ENCODE measurements at regions not wholly inside any gene's neighbourhood (a gene's known extent, or its start where the extent isn't known, plus 50 kb on each side); places are given as distances from the start of the nearest gene placed in this dataset.

GRCh38 chr15:39095218-39095879, 485.5 kb upstream of the THBS1 start:
- DNase-seq, result no peak

DNA sequence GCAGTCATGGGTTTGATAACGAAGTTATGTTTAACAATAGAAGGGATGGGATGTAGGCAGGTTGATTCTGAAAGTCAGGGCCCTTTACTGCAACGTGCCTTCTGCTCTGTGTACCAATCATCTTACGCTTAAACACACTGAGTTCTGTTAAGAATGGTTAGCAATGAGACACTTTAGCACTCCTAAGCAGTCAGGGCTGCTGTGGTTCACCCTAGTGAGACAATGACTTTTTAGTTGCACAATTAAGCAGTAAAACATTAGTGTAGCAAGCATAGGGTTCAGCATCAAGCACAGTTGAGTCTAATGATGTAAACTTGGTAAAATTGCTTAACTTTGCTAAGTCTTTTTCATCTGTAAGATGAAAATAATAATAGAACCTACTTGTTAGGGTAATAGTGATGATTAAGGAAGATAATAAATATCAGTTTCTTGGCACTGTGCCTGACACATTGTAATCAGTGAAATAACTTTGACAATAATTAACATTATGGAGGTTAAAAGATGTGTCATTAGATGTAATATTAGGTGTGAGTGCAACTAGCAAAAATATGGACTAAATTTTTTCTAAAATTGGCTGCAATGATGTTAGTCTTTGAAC, 484.2 kb upstream of the THBS1 start:
- no peak for DNase-seq

DNA sequence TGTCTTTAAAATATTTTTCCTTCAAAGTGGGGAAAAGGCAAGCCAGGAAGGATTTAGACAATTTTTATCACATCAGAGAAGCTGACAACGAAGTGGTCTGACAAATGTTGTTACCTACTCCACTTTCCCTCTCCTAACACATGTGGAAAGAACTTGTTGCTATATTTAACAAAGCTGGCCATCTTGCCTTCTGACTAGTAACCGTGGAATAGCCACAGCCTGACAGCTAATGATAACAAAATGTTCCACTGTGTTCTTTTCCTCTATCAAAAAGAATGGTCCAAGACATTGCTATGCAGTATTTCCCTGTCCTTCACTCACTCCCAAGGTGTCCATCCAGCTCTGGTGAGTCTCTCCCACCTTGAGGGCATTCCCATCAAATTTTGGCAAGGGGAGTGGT, 481.4 kb upstream of the THBS1 start:
- no peak for DNase-seq

- no peak for DNase-seq
These were observed 480.7 kb upstream of the THBS1 start for GRCh38 chr15:39100106-39100660.

DNA sequence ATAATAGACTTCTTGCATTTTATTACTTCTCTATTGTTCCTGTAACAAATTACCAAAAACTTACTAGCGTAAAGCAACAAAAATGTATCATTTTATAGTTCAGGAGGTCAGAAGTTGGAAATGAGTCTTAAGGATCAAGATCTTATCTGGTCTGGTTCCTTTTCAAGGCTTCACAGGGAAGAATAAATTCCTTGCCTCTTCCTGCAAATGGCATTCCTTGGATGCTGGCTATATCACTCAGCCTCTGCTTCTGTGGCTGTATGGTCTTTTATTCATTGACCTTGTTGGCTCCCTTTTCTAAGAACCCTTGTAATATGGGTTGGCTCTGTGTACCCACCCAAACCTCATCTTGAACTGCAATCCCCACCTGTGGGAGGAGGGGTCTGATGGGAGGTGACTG, 478.4 kb upstream of the THBS1 start:
- DNase-seq, result no peak

DNA sequence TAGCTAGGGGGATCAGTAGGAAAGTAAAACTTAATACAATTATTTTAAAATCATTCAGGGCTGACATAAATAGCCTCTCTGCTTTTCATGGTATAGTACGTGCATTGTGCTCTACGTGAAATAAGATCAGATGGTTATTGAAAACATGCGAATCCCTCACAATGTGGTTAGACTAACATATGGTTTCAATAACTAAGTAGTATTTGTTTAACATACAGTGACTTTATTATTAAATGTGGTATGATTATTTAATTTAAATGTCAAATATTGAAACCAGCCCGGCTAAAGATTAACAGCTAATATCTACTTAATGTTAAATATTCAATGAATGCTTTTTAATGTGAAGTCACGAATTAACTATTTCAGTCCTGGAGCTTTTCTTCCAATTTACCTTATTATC, 473.9 kb upstream of the THBS1 start:
- no peak for DNase-seq

DNA sequence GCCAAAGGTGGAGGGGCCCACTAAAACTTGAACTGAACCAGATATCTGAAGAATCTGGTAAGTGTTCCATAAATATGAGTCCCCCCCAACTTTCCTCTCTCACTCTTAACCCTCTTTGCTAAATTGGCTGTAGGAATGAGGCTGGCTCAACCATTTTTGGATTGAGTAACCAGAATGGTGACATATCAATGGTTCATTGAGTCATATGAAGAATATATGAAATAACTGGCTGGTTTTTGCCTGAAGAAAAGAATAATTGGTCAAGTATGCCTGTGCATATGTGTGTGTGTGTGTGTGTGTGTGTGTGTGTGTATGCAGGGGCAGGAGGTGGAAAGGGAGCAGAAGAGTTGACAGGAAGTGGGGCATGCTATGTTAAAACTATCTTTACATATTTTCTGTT, 472.9 kb upstream of the THBS1 start:
- no peak for DNase-seq

- DNase-seq, result no peak
These were observed 470.5 kb upstream of the THBS1 start for GRCh38 chr15:39110336-39110735.

DNA sequence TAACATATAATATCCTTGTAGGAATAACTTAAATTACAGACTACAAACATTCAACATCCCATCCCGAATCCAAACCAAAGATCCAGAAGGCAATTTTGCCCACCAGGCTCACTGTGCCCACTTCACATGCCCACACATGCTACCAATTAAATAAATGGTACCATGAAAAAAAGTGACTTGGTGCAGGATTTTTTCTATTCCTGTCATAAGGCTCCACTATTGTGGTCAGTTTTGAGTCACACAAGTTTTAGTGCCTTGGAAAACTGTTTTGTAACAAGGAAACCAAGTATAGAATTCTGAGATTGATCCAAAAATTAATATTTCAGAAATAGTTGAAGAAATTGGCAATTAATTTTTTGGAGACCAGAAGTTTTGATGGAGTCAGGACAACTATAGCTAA, 470.1 kb upstream of the THBS1 start:
- no peak for DNase-seq

GRCh38 chr15:39113741-39114140, 467.1 kb upstream of the THBS1 start:
- DNase-seq, result no peak

GRCh38 chr15:39114690-39115378, 466.0 kb upstream of the THBS1 start:
- DNase-seq, result no peak

GRCh38 chr15:39115379-39116057, 465.4 kb upstream of the THBS1 start:
- DNase-seq, result no peak

- DNase-seq, result no peak
These were observed 462.4 kb upstream of the THBS1 start for GRCh38 chr15:39118510-39118909.

GRCh38 chr15:39124155-39124552, 456.7 kb upstream of the THBS1 start:
- no peak for DNase-seq

DNA sequence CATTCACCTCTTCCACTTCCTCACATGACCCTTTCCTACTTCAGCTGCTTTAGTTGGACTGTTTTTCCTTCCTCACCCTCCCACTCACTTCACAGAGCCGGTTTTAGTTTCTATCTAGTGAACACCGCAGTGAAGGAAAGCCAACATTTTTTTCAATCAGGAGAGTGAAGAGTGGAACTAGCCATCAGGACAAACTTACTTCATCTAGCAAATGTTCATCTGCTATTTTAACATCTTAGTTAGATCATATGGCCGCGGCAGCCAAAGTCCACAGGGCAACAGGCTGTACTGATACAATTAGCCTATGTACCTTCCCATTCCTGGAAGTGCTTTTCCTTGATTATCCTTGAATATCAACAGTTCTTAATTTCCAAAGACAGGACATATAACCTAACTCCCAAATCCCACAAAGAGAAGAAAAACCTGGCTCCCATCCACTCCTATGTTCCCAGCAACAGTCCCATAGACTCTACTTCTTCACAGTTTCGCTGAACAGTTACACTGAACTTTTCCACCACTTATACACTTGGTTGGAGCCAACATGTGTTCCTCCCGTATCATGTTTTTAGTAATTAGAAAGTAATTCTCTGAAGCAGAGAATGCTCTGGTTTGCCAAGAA, 456.2 kb upstream of the THBS1 start:
- no peak for DNase-seq

DNA sequence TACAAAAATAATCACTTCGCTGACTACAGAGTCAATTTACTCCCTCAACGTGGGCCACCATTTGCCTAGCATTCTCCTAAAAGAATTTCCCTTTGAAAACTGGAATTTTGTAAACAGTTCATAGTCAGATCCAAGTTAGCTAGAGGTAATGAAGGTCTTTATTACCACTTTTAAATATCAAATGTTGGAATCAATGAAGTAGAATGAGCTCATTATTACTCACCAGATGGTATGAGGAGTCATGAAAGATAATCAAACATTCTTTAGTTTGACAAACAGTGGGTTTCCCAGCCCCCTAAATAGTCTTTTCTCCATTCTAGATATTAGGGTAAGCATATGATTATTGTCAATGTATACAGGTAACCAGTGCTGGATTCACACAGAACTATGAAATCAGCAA, 455.7 kb upstream of the THBS1 start:
- DNase-seq, result no peak

DNA sequence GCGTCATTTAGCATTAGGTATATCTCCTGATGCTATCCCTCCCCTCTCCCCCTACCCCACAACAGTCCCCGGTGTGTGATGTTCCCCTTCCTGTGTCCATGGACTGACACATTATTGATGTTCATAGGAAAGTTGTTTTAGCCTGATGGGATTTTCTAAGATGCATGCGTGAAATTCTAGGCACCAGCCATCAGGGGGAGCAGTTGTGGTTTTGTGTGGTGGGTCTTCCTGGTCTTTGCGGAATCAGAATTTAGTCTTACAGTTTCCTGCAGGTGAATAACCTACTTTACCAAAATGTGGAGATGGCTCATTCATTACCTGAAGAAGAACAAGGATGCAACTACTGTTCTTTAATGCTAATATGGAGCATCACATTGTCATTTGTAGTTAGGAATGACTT, 455.0 kb upstream of the THBS1 start:
- DNase-seq, result no peak

GRCh38 chr15:39127151-39127790, 453.6 kb upstream of the THBS1 start:
- no peak for DNase-seq

DNA sequence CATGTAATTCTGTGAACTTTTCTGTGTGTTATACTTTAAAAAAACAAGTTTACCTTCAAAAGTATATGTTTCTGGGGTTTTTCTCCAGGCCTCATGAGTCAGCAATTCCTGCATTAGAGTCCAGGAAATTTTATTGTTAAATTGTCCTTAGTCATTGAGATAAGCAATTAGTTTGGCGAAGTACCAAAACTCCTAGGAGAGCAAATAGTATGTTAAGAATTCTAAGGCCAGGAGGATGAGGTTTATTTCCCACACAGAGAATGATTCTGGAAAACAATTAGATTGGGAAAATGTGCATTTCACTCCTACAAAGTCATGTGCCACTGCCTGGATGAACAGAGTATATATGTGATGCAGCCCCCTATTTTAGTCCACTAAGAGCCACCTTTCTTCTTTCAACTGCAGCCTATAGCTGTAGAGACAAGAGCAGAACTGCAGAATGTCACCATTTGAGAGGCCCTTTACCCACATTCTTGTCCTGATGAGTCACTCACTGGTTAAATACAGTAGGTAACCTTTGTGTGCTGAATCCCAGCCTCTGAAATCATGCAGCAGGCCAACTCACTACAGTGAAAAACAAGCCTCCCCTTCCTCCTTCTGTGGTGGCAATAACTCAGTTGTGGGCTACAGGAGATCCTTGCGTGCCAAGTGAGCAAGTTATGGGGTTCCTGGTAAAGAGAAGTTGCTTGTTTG, 452.8 kb upstream of the THBS1 start:
- DNase-seq, result no peak

- no peak for DNase-seq
These were observed 452.1 kb upstream of the THBS1 start for GRCh38 chr15:39128746-39129145.

- DNase-seq, result no peak
These were observed 450.1 kb upstream of the THBS1 start for GRCh38 chr15:39130556-39131379.

Data from NK-92 treated with Interleukin-12 subunit alpha and Interleukin-12 subunit beta, amount 100 ng/mL, for 24 hours (cell line).